Panc1 (cell line): ENCODE measurements at regions not wholly inside any gene's neighbourhood (a gene's known extent, or its start where the extent isn't known, plus 50 kb on each side); places are given as distances from the start of the nearest gene placed in this dataset.

Experiments used
- ATAC-seq: fragments of 200-7000 bp; cut with Tn5 transposase; 2 replicates; pipeline ENCODE4 v1.9.1; 2020; ENCODE audit warnings: mild to moderate bottlenecking, moderate library complexity
- BruUV-seq: library from RNA; stranded (reverse); fragments of 400-500 nt; replicated peaks from 2 replicates; lab custom pipeline; 2021; lab: Mats Ljungman, UMichigan
- CTCF ChIA-PET: fragments of 300-600 bp; sonication (Branson Sonifier 250); formaldehyde crosslinking; loops from one replicate; lab custom pipeline; 2022; ENCODE audit warnings: antibody characterized with exemption; lab: Charles Lee
- POLR2A ChIA-PET: fragments of 300-600 bp; sonication (Branson Sonifier 250); formaldehyde crosslinking; loops from one replicate; lab custom pipeline; 2022; ENCODE audit warnings: antibody characterized with exemption; lab: Charles Lee
- DNase-seq: peaks from one replicate; pipeline ENCODE4 v3.0.0-alpha.2; 2010; ENCODE audit warnings: low read depth, low spot score
- H3K27ac ChIP-seq: 2 replicates; pipeline ENCODE4 v1.5.1; 2011; ENCODE audit warnings: mild to moderate bottlenecking, low read length, inconsistent platforms
- H3K27me3 ChIP-seq: fragments of 200-500 bp; sonication (Bioruptor generic); 2 replicates; pipeline ENCODE4 v1.6.0; 2014; ENCODE audit warnings: low read length, inconsistent platforms; ENCODE audit not compliant: control insufficient read depth, insufficient read depth
- H3K36me3 ChIP-seq: fragments of 200-500 bp; sonication (Bioruptor generic); 2 replicates; pipeline ENCODE4 v1.5.1; 2014; ENCODE audit warnings: inconsistent platforms, mild to moderate bottlenecking, low read length, moderate library complexity; ENCODE audit not compliant: control insufficient read depth, insufficient read depth
- H3K4me1 ChIP-seq: 2 replicates; pipeline ENCODE4 v1.5.1; 2011; ENCODE audit warnings: inconsistent platforms, mild to moderate bottlenecking, low read length, moderate library complexity; ENCODE audit not compliant: control insufficient read depth, insufficient read depth
- H3K4me3 ChIP-seq, 2 experiments: 2 replicates each; pipeline ENCODE4 v1.5.1; 2011 to 2012; ENCODE audit warnings: low read depth in 2 of 2, low read length in 2 of 2, mild to moderate bottlenecking in 2 of 2, inconsistent platforms in 1 of 2, moderate library complexity in 1 of 2
- H3K9me3 ChIP-seq: fragments of 200-500 bp; sonication (Bioruptor generic); 2 replicates; pipeline ENCODE4 v1.5.1; 2014; ENCODE audit warnings: low read depth, mild to moderate bottlenecking, inconsistent platforms, low read length, moderate library complexity; ENCODE audit not compliant: control insufficient read depth, insufficient read depth
- POLR2AphosphoS5 ChIP-seq: IDR thresholded peaks from 2 replicates; pipeline ENCODE4 v1.6.1; 2012; ENCODE audit warnings: mild to moderate bottlenecking, low read depth, low read length, moderate library complexity
- SIN3A ChIP-seq: IDR thresholded peaks from 2 replicates; pipeline ENCODE4 v1.6.1; 2012; ENCODE audit warnings: low read depth, mild to moderate bottlenecking, low read length, moderate library complexity, borderline replicate concordance; ENCODE audit not compliant: insufficient read depth
- TCF7L2 ChIP-seq: IDR thresholded peaks from 2 replicates; pipeline ENCODE4 v1.6.1; 2011; ENCODE audit warnings: mild to moderate bottlenecking, low read depth, low read length, inconsistent platforms
- in situ Hi-C: cut with HindIII; loops from 2 replicates; pipeline ENCODE4 v1.10.0; 2016; ENCODE audit warnings: low sequenced_read_pairs, low pct_unique_long_range_greater_than_20kb
- intact Hi-C: fragments of 100-400 bp; cut with micrococcal nuclease; formaldehyde crosslinking; loops from one replicate; pipeline ENCODE4 v1.10.0; 2022; ENCODE audit not compliant: unreplicated experiment
- TF ChIP-seq, protein P1 (sequence below): fragments of 450-650 bp; IDR thresholded peaks from 2 replicates; pipeline ENCODE4 v1.5.1; 2017; ENCODE audit warnings: mild to moderate bottlenecking
- TF ChIP-seq, protein P2 (sequence below), 2 experiments: IDR thresholded peaks; 2 replicates each; pipeline ENCODE4 v1.6.1; 2011 to 2012; ENCODE audit warnings: low read depth in 2 of 2, control low read depth in 1 of 2, low read length in 1 of 2, mild to moderate bottlenecking in 1 of 2, moderate library complexity in 1 of 2; ENCODE audit not compliant: insufficient read depth in 1 of 2

GRCh38 chr10:9635691-9636090 lies 1382.0 kb upstream of the CELF2 start:
- no peaks in the 10 kb centered on the region for H3K4me1 ChIP-seq
- no peaks in the 10 kb centered on the region for H3K27me3 ChIP-seq
- ChIA-PET POLR2A (no interaction called here), CTCF (no interaction called here)
- in situ Hi-C loops: no loop called here
- H3K27ac ChIP-seq: no peak overlapping the region
- no peaks in the 10 kb centered on the region for H3K9me3 ChIP-seq
- ATAC-seq: no peak
- no peak for TF ChIP-seq TCF7L2
- TF ChIP-seq, protein P1, sequence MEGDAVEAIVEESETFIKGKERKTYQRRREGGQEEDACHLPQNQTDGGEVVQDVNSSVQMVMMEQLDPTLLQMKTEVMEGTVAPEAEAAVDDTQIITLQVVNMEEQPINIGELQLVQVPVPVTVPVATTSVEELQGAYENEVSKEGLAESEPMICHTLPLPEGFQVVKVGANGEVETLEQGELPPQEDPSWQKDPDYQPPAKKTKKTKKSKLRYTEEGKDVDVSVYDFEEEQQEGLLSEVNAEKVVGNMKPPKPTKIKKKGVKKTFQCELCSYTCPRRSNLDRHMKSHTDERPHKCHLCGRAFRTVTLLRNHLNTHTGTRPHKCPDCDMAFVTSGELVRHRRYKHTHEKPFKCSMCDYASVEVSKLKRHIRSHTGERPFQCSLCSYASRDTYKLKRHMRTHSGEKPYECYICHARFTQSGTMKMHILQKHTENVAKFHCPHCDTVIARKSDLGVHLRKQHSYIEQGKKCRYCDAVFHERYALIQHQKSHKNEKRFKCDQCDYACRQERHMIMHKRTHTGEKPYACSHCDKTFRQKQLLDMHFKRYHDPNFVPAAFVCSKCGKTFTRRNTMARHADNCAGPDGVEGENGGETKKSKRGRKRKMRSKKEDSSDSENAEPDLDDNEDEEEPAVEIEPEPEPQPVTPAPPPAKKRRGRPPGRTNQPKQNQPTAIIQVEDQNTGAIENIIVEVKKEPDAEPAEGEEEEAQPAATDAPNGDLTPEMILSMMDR: no peak
- TF ChIP-seq, protein P2, sequence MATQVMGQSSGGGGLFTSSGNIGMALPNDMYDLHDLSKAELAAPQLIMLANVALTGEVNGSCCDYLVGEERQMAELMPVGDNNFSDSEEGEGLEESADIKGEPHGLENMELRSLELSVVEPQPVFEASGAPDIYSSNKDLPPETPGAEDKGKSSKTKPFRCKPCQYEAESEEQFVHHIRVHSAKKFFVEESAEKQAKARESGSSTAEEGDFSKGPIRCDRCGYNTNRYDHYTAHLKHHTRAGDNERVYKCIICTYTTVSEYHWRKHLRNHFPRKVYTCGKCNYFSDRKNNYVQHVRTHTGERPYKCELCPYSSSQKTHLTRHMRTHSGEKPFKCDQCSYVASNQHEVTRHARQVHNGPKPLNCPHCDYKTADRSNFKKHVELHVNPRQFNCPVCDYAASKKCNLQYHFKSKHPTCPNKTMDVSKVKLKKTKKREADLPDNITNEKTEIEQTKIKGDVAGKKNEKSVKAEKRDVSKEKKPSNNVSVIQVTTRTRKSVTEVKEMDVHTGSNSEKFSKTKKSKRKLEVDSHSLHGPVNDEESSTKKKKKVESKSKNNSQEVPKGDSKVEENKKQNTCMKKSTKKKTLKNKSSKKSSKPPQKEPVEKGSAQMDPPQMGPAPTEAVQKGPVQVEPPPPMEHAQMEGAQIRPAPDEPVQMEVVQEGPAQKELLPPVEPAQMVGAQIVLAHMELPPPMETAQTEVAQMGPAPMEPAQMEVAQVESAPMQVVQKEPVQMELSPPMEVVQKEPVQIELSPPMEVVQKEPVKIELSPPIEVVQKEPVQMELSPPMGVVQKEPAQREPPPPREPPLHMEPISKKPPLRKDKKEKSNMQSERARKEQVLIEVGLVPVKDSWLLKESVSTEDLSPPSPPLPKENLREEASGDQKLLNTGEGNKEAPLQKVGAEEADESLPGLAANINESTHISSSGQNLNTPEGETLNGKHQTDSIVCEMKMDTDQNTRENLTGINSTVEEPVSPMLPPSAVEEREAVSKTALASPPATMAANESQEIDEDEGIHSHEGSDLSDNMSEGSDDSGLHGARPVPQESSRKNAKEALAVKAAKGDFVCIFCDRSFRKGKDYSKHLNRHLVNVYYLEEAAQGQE (IDR thresholded peaks at IDR 0.05; ENCODE audit: insufficient read depth in 1 of 2, low read depth in 2 of 2, low read length in 1 of 2): no peak
- TF ChIP-seq SIN3A: no peak
- TF ChIP-seq POLR2AphosphoS5: no peak
- no peak for DNase-seq
- intact Hi-C loops: no loop called here
- H3K36me3 ChIP-seq: no peaks in the 10 kb centered on the region
- no peak overlapping the region for H3K4me3 ChIP-seq
- BruUV-seq: no TSS peak

DNA sequence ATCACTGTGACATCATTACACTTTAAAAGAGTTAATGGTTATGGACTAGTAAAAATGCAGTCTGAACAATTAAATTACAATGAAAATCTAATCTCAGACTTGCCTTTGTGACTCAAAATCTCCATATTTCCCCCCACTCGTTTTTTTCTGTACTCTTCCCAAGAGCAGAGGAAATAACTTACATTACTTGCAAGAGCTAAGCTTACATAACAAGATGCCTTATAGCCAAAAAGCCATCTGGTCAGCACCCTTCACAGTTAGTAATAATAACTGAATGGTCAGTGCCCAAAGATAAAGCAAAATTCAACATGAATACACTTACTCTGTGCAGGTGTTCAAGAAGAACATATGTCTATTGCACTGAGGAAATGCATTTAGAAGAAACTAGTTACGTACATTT lies 1381.5 kb upstream of the CELF2 start:
- Histone ChIP-seq H3K36me3 (no peaks in the 10 kb centered on the region), H3K27ac (no peak overlapping the region), H3K4me3 (no peak overlapping the region), H3K9me3 (no peaks in the 10 kb centered on the region), H3K27me3 (no peaks in the 10 kb centered on the region), H3K4me1 (no peaks in the 10 kb centered on the region)
- ATAC-seq (no peak), DNase-seq (no peak)
- POLR2A ChIA-PET: no interaction called here
- BruUV-seq: no TSS peak
- in situ Hi-C loops (no loop called here), intact Hi-C loops (no loop called here)
- CTCF ChIA-PET: no interaction called here
- TF ChIP-seq, protein P1: no peak
- TF ChIP-seq, protein P2 (IDR thresholded peaks at IDR 0.05; ENCODE audit: insufficient read depth in 1 of 2, low read depth in 2 of 2, low read length in 1 of 2): no peak
- TF ChIP-seq SIN3A: no peak
- TF ChIP-seq POLR2AphosphoS5: no peak
- TF ChIP-seq TCF7L2: no peak
